22Rv1 (cell line): ENCODE measurements at regions not wholly inside any gene's neighbourhood (a gene's known extent, or its start where the extent isn't known, plus 50 kb on each side); places are given as distances from the start of the nearest gene placed in this dataset.

Source experiments
- CTCF ChIP-seq: fragments of 450-650 bp; IDR thresholded peaks from 2 replicates; pipeline ENCODE4 v1.5.1; 2017; ENCODE audit warnings: mild to moderate bottlenecking
- ZFX ChIP-seq: fragments of 450-650 bp; IDR thresholded peaks from 2 replicates; pipeline ENCODE4 v1.6.1; 2017; ENCODE audit warnings: antibody characterized with exemption, borderline replicate concordance

GRCh38 chr16:72493716-72494415 is 321.9 kb upstream of the PMFBP1 start:
- no peak for TF ChIP-seq CTCF
- no peak for TF ChIP-seq ZFX
